HepG2 (cell line): ENCODE measurements at regions not wholly inside any gene's neighbourhood (a gene's known extent, or its start where the extent isn't known, plus 50 kb on each side); places are given as distances from the start of the nearest gene placed in this dataset.

Experiments
- ATAC-seq: fragments of 200-7000 bp; cut with Tn5 transposase; 3 replicates; pipeline ENCODE4 v1.9.1; 2020; ENCODE audit warnings: mild to moderate bottlenecking, moderate library complexity
- BruUV-seq: library from RNA; stranded (reverse); fragments of 400-500 nt; replicated peaks from 2 replicates; lab custom pipeline; 2021; lab: Mats Ljungman, UMichigan
- CTCF ChIA-PET: fragments of 300-600 bp; formaldehyde crosslinking; extraction: SDS; loops from one replicate; lab custom pipeline; 2021; ENCODE audit warnings: low total read pairs, inconsistent platforms, low intra/inter-chr PET ratio; lab: Yijun Ruan, JAX
- POLR2A ChIA-PET: fragments of 350-600 bp; sonication (Branson Sonifier 250); formaldehyde crosslinking; loops from one replicate; lab custom pipeline; 2020; ENCODE audit warnings: antibody characterized with exemption, inconsistent platforms; lab: Yijun Ruan, JAX
- DNase-seq: peaks from one replicate; pipeline ENCODE4 v3.0.0-alpha.2; 2015; ENCODE audit warnings: low spot score
- FAIRE-seq: peaks from 3 replicates; lab custom pipeline; 2011; peaks lifted over from hg19 to GRCh38; lab: Jason Lieb, UNC
- H2AFZ ChIP-seq: one replicate; pipeline ENCODE4 v1.6.1; 2011; ENCODE audit warnings: low read length, inconsistent platforms
- H3K27ac ChIP-seq: fragments of 300-600 bp; 3 replicates; pipeline ENCODE4 v1.8.0; 2011; ENCODE audit warnings: mixed run types, mild to moderate bottlenecking, mixed read lengths, low read length, inconsistent platforms; ENCODE audit not compliant: insufficient read depth; ENCODE audit errors: extremely low read length
- H3K27me3 ChIP-seq, 2 experiments: fragments of 200-600 bp in 1 of 2; 2 replicates in 1 of 2; 3 replicates in 1 of 2; pipeline versions ENCODE4 v1.6.0 to v1.8.0; 2011; ENCODE audit warnings: low read length in 2 of 2, mild to moderate bottlenecking in 2 of 2, moderate library complexity in 2 of 2, inconsistent platforms in 1 of 2; ENCODE audit not compliant: insufficient read depth in 2 of 2, control insufficient read depth in 1 of 2
- H3K36me3 ChIP-seq, 2 experiments: fragments of 200-600 bp in 1 of 2; replicated peaks in 1 of 2; 2 replicates in 1 of 2; 3 replicates in 1 of 2; pipeline versions ENCODE4 v1.5.1 to v1.8.0; 2011; ENCODE audit warnings: low read length in 2 of 2, inconsistent platforms in 1 of 2; ENCODE audit not compliant: insufficient read depth in 2 of 2, control insufficient read depth in 1 of 2
- H3K4me1 ChIP-seq: 2 replicates; pipeline ENCODE4 v1.5.1; 2012; ENCODE audit warnings: low read length, inconsistent platforms; ENCODE audit not compliant: insufficient read depth
- H3K4me2 ChIP-seq: 2 replicates; pipeline ENCODE4 v1.6.0; 2011; ENCODE audit warnings: low read depth, low read length, inconsistent platforms
- H3K4me3 ChIP-seq, 3 experiments: fragments of 200-600 bp in 1 of 3; sonication (generic), shearing (Covaris generic) in 1 of 3; replicated peaks in 1 of 3; 2 replicates each; pipeline ENCODE4 v1.5.1; 2011 to 2016; ENCODE audit warnings: low read length in 3 of 3, inconsistent platforms in 2 of 3, low read depth in 2 of 3, mild to moderate bottlenecking in 2 of 3, control low read depth in 1 of 3, mixed read lengths in 1 of 3; ENCODE audit not compliant: insufficient read depth in 1 of 3
- H3K79me2 ChIP-seq: one replicate; pipeline ENCODE4 v1.6.1; 2011; ENCODE audit warnings: low read length, inconsistent platforms; ENCODE audit not compliant: insufficient read depth
- H3K9ac ChIP-seq: 2 replicates; pipeline ENCODE4 v1.6.0; 2011; ENCODE audit warnings: mild to moderate bottlenecking, low read depth, low read length, inconsistent platforms; ENCODE audit not compliant: insufficient read depth
- H3K9me3 ChIP-seq: 2 replicates; pipeline ENCODE4 v1.5.1; 2012; ENCODE audit warnings: mild to moderate bottlenecking, low read length
- H4K20me1 ChIP-seq: 2 replicates; pipeline ENCODE4 v1.6.0; 2011; ENCODE audit warnings: inconsistent platforms, mild to moderate bottlenecking, low read length, moderate library complexity; ENCODE audit not compliant: insufficient read depth
- ADNP ChIP-seq: sonication (generic); formaldehyde crosslinking; IDR thresholded peaks from 2 replicates; pipeline ENCODE4 v1.4.0; 2020; ENCODE audit warnings: missing genetic modification reagents
- CEBPB ChIP-seq: IDR thresholded peaks from 2 replicates; pipeline ENCODE4 v1.6.1; 2011; ENCODE audit warnings: low read depth, low read length, improper control_type of control experiment, borderline replicate concordance
- DMTF1 ChIP-seq: sonication (generic); formaldehyde crosslinking; IDR thresholded peaks from 2 replicates; pipeline ENCODE4 v1.4.0; 2020; ENCODE audit warnings: mild to moderate bottlenecking, missing genetic modification reagents
- FOSL2 ChIP-seq: sonication (generic); formaldehyde crosslinking; IDR thresholded peaks from 2 replicates; pipeline ENCODE4 v1.4.0; 2020; ENCODE audit warnings: missing genetic modification reagents
- HNRNPUL1 ChIP-seq: fragments of 200-400 bp; formaldehyde crosslinking; IDR thresholded peaks from 2 replicates; pipeline ENCODE4 v1.6.1; 2017; ENCODE audit warnings: low read depth, mild to moderate bottlenecking, low read length, moderate library complexity
- KDM1A ChIP-seq: IDR thresholded peaks from 2 replicates; pipeline ENCODE4 v1.6.1; 2016; ENCODE audit warnings: missing compliant biosample characterization
- KDM4B ChIP-seq: sonication (generic); formaldehyde crosslinking; IDR thresholded peaks from 2 replicates; pipeline ENCODE4 v1.4.0; 2020; ENCODE audit warnings: missing genetic modification reagents
- NONO ChIP-seq, 2 experiments: fragments of 450-650 bp in 1 of 2; sonication (generic) in 1 of 2; formaldehyde crosslinking in 1 of 2; IDR thresholded peaks in 1 of 2; conservative IDR thresholded peaks in 1 of 2; 2 replicates each; pipeline versions ENCODE4 v1.6.1 to v1.8.0; 2017 to 2022; ENCODE audit warnings: mild to moderate bottlenecking in 1 of 2, missing genetic modification reagents in 1 of 2, moderate library complexity in 1 of 2
- SRSF9 ChIP-seq: fragments of 200-400 bp; formaldehyde crosslinking; IDR thresholded peaks from 2 replicates; pipeline ENCODE4 v1.6.1; 2018; ENCODE audit warnings: borderline replicate concordance, mild to moderate bottlenecking, low read depth, low read length; ENCODE audit not compliant: insufficient read depth, poor library complexity, severe bottlenecking
- ZBTB7B ChIP-seq: sonication (generic); formaldehyde crosslinking; IDR thresholded peaks from 2 replicates; pipeline ENCODE4 v1.4.0; 2020; ENCODE audit warnings: missing genetic modification reagents
- ZNF17 ChIP-seq: sonication (generic); formaldehyde crosslinking; IDR thresholded peaks from 2 replicates; pipeline ENCODE4 v1.5.0; 2020; ENCODE audit warnings: mild to moderate bottlenecking, missing genetic modification reagents
- ZNF543 ChIP-seq: sonication (generic); formaldehyde crosslinking; IDR thresholded peaks from 2 replicates; pipeline ENCODE4 v1.4.0; 2020; ENCODE audit warnings: mild to moderate bottlenecking, missing genetic modification reagents
- ZNF549 ChIP-seq: sonication (generic); formaldehyde crosslinking; IDR thresholded peaks from 2 replicates; pipeline ENCODE4 v1.5.0; 2020; ENCODE audit warnings: missing genetic modification reagents
- ZNF562 ChIP-seq: sonication (generic); formaldehyde crosslinking; IDR thresholded peaks from 2 replicates; pipeline ENCODE4 v1.8.0; 2022; ENCODE audit warnings: missing genetic modification reagents, borderline replicate concordance
- ZUFSP ChIP-seq: sonication (generic); formaldehyde crosslinking; IDR thresholded peaks from 2 replicates; pipeline ENCODE4 v1.9.0; 2021; ENCODE audit warnings: missing genetic modification reagents, mild to moderate bottlenecking, borderline replicate concordance
- WGBS: methylation state at CpG from one replicate; pipeline ENCODE4 v1.1.6; 2017; ENCODE audit warnings: low lambda C conversion rate; 5-methylcytosine and 5-hydroxymethylcytosine counted together
- in situ Hi-C: cut with HindIII; loops from 2 replicates; pipeline ENCODE4 v1.10.0; 2017; ENCODE audit warnings: low pct_unique_long_range_greater_than_20kb; ENCODE audit not compliant: extremely low pct_ligation_motif_present
- intact Hi-C: fragments of 100-400 bp; cut with micrococcal nuclease; formaldehyde crosslinking; loops from one replicate; pipeline ENCODE4 v1.10.0; 2022; ENCODE audit not compliant: unreplicated experiment

DNA sequence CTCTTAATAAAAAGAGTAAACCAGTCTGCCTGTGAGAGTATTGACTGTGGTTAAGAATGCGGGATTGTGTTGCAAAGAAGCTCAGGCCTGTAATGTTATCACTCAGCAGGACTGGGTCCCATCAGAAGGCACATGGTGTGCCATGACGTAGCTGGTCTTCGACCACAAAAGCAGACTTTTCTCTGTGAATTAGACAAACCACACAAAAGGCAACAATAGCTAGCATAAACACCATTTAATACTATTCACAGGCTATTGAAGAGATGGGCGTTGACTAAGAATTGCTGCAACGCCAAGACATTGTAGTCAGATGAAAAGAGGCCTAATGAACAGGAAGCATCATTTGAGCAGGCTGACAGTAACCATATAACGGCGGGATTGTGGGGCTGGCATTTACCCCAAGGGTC, 235.6 kb upstream of the SOX21 start (continued):
- TF ChIP-seq ZUFSP: no peak
- TF ChIP-seq ZNF17 (CRISPR knock-in tag): no peak
- no peak for TF ChIP-seq ZBTB7B (CRISPR knock-in tag)
- no peak for TF ChIP-seq HNRNPUL1
- TF ChIP-seq SRSF9: no peak
- TF ChIP-seq KDM4B (CRISPR knock-in tag): no peak

DNA sequence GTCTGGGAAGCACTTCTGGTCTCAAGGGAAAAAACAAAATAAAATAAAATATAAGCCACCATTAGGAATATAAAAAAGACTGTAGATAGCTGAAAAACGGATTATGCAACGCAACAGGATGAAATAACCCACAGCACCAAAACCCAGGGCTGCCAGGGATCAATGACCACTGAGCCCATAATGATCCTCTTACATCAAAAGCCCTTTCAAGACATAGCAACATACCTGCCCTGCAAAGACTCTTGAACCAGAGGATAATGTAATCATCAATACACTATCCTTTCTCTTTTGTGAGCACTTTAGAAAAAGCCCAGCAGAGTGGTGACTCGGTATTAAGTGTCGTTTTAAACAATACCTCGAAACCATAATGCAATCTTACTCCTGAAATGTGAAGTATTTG, 235.0 kb upstream of the SOX21 start:
- no peak for DNase-seq
- Histone ChIP-seq H3K4me1 (no peaks in the 10 kb centered on the region), H3K4me3 (no peak overlapping the region), H3K36me3 (no peaks in the 10 kb centered on the region), H3K4me2 (no peak overlapping the region), H2AFZ (no peak overlapping the region), H3K9ac (no peak overlapping the region), H3K9me3 (no peaks in the 10 kb centered on the region), H3K27ac (no peak overlapping the region), H3K79me2 (no peaks in the 10 kb centered on the region), H4K20me1 (no peaks in the 10 kb centered on the region), H3K27me3 (peaks cover 1 to 26% of the 10 kb centered on the region in 2 experiments; a peak in 3 of 5 replicates)
- ATAC-seq: no peak
- in situ Hi-C loops: no loop called here
- 5% methylated on average over 5 of the region's 5 CpGs for WGBS
- FAIRE-seq: no peak
- POLR2A ChIA-PET: no interaction called here
- intact Hi-C loops: no loop called here
- CTCF ChIA-PET: no interaction called here
- TF ChIP-seq NONO (IDR thresholded peaks at IDR 0.05) (no peak), NONO (CRISPR knock-in tag; conservative IDR thresholded peaks at IDR 0.05) (no peak), FOSL2 (no peak), ZNF543 (CRISPR knock-in tag) (no peak), CEBPB (no peak), KDM1A (CRISPR knock-in tag) (no peak), ZNF549 (no peak), ZNF562 (CRISPR knock-in tag) (no peak), DMTF1 (no peak), ADNP (no peak)
- BruUV-seq: no TSS peak
